ENCODE measurements at regions not wholly inside any gene's neighbourhood (a gene's known extent, or its start where the extent isn't known, plus 50 kb on each side); places are given as distances from the start of the nearest gene placed in this dataset.

DNA sequence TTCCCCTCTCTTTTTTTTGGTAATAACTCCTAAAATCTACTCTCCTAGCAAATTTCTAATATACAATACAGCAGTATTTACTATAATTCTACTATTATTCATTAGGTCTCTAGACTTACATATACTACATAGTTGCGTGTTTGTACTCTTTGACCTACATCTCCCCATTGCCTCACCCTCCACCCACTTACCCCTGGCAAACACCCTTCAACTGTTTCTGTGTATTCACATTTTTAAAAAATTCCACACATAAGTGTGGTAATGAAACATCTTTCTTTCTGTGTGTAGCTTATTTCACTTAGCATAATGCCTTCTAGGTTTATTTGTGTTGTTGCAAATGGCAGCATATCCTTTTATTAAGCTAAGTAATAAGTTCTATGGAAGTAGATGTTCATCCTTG is 336.0 kb downstream of the CCDC85A start:
- Histone ChIP-seq H3K4me3 (ENCODE audit: low read length) (no peak overlapping the region), H3F3A (ENCODE audit: insufficient read depth, low read length) (no peaks in the 10 kb centered on the region), H3K27ac (ENCODE audit: low read length) (no peak overlapping the region), H3K4me2 (ENCODE audit: low read depth, low read length) (no peak overlapping the region), H3K4me1 (ENCODE audit: low read length) (no peaks in the 10 kb centered on the region), H3K9ac (ENCODE audit: low read length) (no peak overlapping the region), H3K27me3 (replicated peaks; ENCODE audit: insufficient read depth, low read length) (no peaks in the 10 kb centered on the region), H4K20me1 (ENCODE audit: insufficient read depth, low read length) (no peaks in the 10 kb centered on the region), H3K79me2 (ENCODE audit: low read length) (no peaks in the 10 kb centered on the region), H2AFZ (ENCODE audit: low read length) (no peak overlapping the region), H3K36me3 (replicated peaks; ENCODE audit: insufficient read depth, low read length) (no peaks in the 10 kb centered on the region), H3K9me2 (replicated peaks; ENCODE audit: insufficient read depth, low read length) (no peaks in the 10 kb centered on the region), H3K9me3 (replicated peaks; ENCODE audit: insufficient read depth, low read length) (no peaks in the 10 kb centered on the region)
- TF ChIP-seq EZH2phosphoT487 (IDR thresholded peaks at IDR 0.05; ENCODE audit: low read length) (no peak), CTCF (IDR thresholded peaks at IDR 0.05; ENCODE audit: low read length) (no peak), EZH2 (optimal IDR thresholded peaks at IDR 0.05; ENCODE audit: low read depth, low read length) (no peak)
- DNase-seq = no peak

- Histone ChIP-seq H3K27ac (ENCODE audit: low read length) (no peak overlapping the region), H3K4me2 (ENCODE audit: low read depth, low read length) (no peak overlapping the region), H4K20me1 (ENCODE audit: insufficient read depth, low read length) (no peaks in the 10 kb centered on the region), H3K4me1 (ENCODE audit: low read length) (no peaks in the 10 kb centered on the region), H3K4me3 (ENCODE audit: low read length) (no peak overlapping the region), H3K9me2 (replicated peaks; ENCODE audit: insufficient read depth, low read length) (no peaks in the 10 kb centered on the region), H3F3A (ENCODE audit: insufficient read depth, low read length) (no peaks in the 10 kb centered on the region), H3K79me2 (ENCODE audit: low read length) (no peaks in the 10 kb centered on the region), H3K27me3 (replicated peaks; ENCODE audit: insufficient read depth, low read length) (no peaks in the 10 kb centered on the region), H3K9ac (ENCODE audit: low read length) (no peak overlapping the region), H3K9me3 (replicated peaks; ENCODE audit: insufficient read depth, low read length) (no peaks in the 10 kb centered on the region), H2AFZ (ENCODE audit: low read length) (no peak overlapping the region), H3K36me3 (replicated peaks; ENCODE audit: insufficient read depth, low read length) (no peaks in the 10 kb centered on the region)
- TF ChIP-seq EZH2phosphoT487 (IDR thresholded peaks at IDR 0.05; ENCODE audit: low read length) = no peak
- no peak for TF ChIP-seq EZH2 (optimal IDR thresholded peaks at IDR 0.05; ENCODE audit: low read depth, low read length)
- TF ChIP-seq CTCF (IDR thresholded peaks at IDR 0.05; ENCODE audit: low read length) = no peak
- no peak for DNase-seq
These were observed 338.9 kb downstream of the CCDC85A start for GRCh38 chr2:56522605-56523089.

GRCh38 chr2:56523816-56524215 is 340.0 kb downstream of the CCDC85A start:
- Histone ChIP-seq H3K27ac (ENCODE audit: low read length) (no peak overlapping the region), H3K9ac (ENCODE audit: low read length) (no peak overlapping the region), H3F3A (ENCODE audit: insufficient read depth, low read length) (no peaks in the 10 kb centered on the region), H4K20me1 (ENCODE audit: insufficient read depth, low read length) (no peaks in the 10 kb centered on the region), H3K36me3 (replicated peaks; ENCODE audit: insufficient read depth, low read length) (no peaks in the 10 kb centered on the region), H3K9me3 (replicated peaks; ENCODE audit: insufficient read depth, low read length) (no peaks in the 10 kb centered on the region), H2AFZ (ENCODE audit: low read length) (no peak overlapping the region), H3K4me3 (ENCODE audit: low read length) (no peak overlapping the region), H3K4me1 (ENCODE audit: low read length) (no peaks in the 10 kb centered on the region), H3K27me3 (replicated peaks; ENCODE audit: insufficient read depth, low read length) (no peaks in the 10 kb centered on the region), H3K9me2 (replicated peaks; ENCODE audit: insufficient read depth, low read length) (no peaks in the 10 kb centered on the region), H3K4me2 (ENCODE audit: low read depth, low read length) (no peak overlapping the region), H3K79me2 (ENCODE audit: low read length) (no peaks in the 10 kb centered on the region)
- no peak for DNase-seq
- TF ChIP-seq CTCF (IDR thresholded peaks at IDR 0.05; ENCODE audit: low read length) = no peak
- TF ChIP-seq EZH2phosphoT487 (IDR thresholded peaks at IDR 0.05; ENCODE audit: low read length) = no peak
- no peak for TF ChIP-seq EZH2 (optimal IDR thresholded peaks at IDR 0.05; ENCODE audit: low read depth, low read length)
